Heart left ventricle (tissue), 16 donors: ENCODE measurements at regions not wholly inside any gene's neighbourhood (a gene's known extent, or its start where the extent isn't known, plus 50 kb on each side); places are given as distances from the start of the nearest gene placed in this dataset.

Experiments
- ATAC-seq, 4 donors: fragments of 200-7000 bp; cut with Tn5 transposase; one replicate each; pipeline ENCODE4 v1.9.1; 2020 to 2022; ENCODE audit warnings: moderate library complexity in 4 of 4, mild to moderate bottlenecking in 3 of 4, moderate number of reproducible peaks in 1 of 4
- DNase-seq, 5 donors: peaks; one replicate each; pipeline ENCODE4 v3.0.0-alpha.2; 2020
- H3K27ac ChIP-seq, 12 donors: fragments of 200-600 bp; sonication (generic) in 4 of 12; one replicate each; pipeline versions ENCODE4 v1.5.0 to v1.8.0; 2016 to 2022; ENCODE audit warnings: mild to moderate bottlenecking in 2 of 12
- H3K27me3 ChIP-seq, 9 donors: fragments of 200-600 bp; sonication (generic) in 2 of 9; one replicate each; pipeline versions ENCODE4 v1.5.1 to v1.8.0; 2016 to 2022; ENCODE audit warnings: mild to moderate bottlenecking in 3 of 9
- H3K36me3 ChIP-seq, 9 donors: fragments of 200-600 bp; sonication (generic) in 2 of 9; one replicate each; pipeline versions ENCODE4 v1.5.0 to v1.8.0; 2018 to 2022; ENCODE audit warnings: mild to moderate bottlenecking in 2 of 9
- H3K4me1 ChIP-seq, 12 donors: fragments of 200-600 bp; sonication (generic) in 4 of 12; one replicate each; pipeline versions ENCODE4 v1.5.0 to v1.8.0; 2016 to 2022; ENCODE audit warnings: mild to moderate bottlenecking in 3 of 12
- H3K4me3 ChIP-seq, 12 donors: fragments of 200-600 bp; sonication (generic) in 4 of 12; one replicate each; pipeline versions ENCODE4 v1.5.0 to v1.8.0; 2017 to 2022; ENCODE audit warnings: mild to moderate bottlenecking in 9 of 12, moderate library complexity in 4 of 12
- H3K9me3 ChIP-seq, 12 donors: fragments of 200-600 bp; sonication (generic) in 4 of 12; one replicate each; pipeline versions ENCODE4 v1.5.0 to v1.8.0; 2016 to 2022; ENCODE audit warnings: mild to moderate bottlenecking in 1 of 12
- POLR2A ChIP-seq, 2 donors: fragments of 450-650 bp; IDR thresholded peaks; one replicate each; pipeline ENCODE4 v1.6.1; 2017; ENCODE audit warnings: antibody characterized with exemption in 2 of 2, mild to moderate bottlenecking in 2 of 2, moderate library complexity in 2 of 2
- WGBS, 4 donors: extraction: QIAGEN DNeasy Blood & Tissue Kit in 2 of 4; methylation state at CpG; one replicate each; pipeline versions ENCODE4 v1.1.5 to v1.1.7; 2013 to 2018; 5-methylcytosine and 5-hydroxymethylcytosine counted together
- intact Hi-C, 10 donors: fragments of 100-400 bp; cut with DNase I; formaldehyde crosslinking; loops; one replicate each; pipeline versions ENCODE4 v1.11.1 to v1.14.2; 2022
- TF ChIP-seq, protein P1 (sequence below), 12 donors: fragments of 200-600 bp; sonication (generic) in 4 of 12; IDR thresholded peaks; one replicate each; pipeline versions ENCODE4 v1.5.0 to v1.8.0; 2018 to 2022; ENCODE audit warnings: antibody characterized with exemption in 12 of 12, mild to moderate bottlenecking in 5 of 12
- donor health status: ischemic (EF 13 %, LVEDD 7.1; RV severe dilation, severe dysfunction).
- donor health status: healthy with polysubstance abuse.
- donor health status: DM: no; HTN: yes; CAD: no.
- donor health status: DM: no; HTN: no; CAD: no.
- donor health status: ischemic (EF 25% LVEDD 6.9; RV normal size, moderate dysfunction).
- donor health status: ischemic (EF 25% LVEDD 5.7; RV mildly dilated, moderate dysfunction).
- donor health status: healthy.
- donor health status: DM: yes; HTN: yes; CAD: no.
- donor health status: ischemic (EF 35%, LVEDD 5.7; RV mildly dilated, moderate dysfunction).
- donor health status: nonischemic (EF 11% LVEDD 7.7; RV severe dilation, severe dysfunction).
- donor health status: DM: yes; HTN: yes; CAD: no.
- donor health status: PGD.
- donor health status: ischemic (EF 29% LVEDD 5.4; RV normal size, mild dysfunction).
- donor health status: nonischemic (EF 23%, LVEDD 6.1; RV moderate dilation, normal function).

GRCh38 chr1:79822053-79822452 is 815.5 kb upstream of the ADGRL4 start:
- WGBS, 4 donors, result 88 to 94% (median 90%) methylated on average over 11 of the region's 11 CpGs
- no peaks in the 10 kb centered on the region for H3K4me1 ChIP-seq
- intact Hi-C loops, result no loop called here
- H3K27me3 ChIP-seq, result no peaks in the 10 kb centered on the region
- H3K4me3 ChIP-seq, result no peak overlapping the region
- DNase-seq (no peak), ATAC-seq (no peak)
- TF ChIP-seq, protein P1, sequence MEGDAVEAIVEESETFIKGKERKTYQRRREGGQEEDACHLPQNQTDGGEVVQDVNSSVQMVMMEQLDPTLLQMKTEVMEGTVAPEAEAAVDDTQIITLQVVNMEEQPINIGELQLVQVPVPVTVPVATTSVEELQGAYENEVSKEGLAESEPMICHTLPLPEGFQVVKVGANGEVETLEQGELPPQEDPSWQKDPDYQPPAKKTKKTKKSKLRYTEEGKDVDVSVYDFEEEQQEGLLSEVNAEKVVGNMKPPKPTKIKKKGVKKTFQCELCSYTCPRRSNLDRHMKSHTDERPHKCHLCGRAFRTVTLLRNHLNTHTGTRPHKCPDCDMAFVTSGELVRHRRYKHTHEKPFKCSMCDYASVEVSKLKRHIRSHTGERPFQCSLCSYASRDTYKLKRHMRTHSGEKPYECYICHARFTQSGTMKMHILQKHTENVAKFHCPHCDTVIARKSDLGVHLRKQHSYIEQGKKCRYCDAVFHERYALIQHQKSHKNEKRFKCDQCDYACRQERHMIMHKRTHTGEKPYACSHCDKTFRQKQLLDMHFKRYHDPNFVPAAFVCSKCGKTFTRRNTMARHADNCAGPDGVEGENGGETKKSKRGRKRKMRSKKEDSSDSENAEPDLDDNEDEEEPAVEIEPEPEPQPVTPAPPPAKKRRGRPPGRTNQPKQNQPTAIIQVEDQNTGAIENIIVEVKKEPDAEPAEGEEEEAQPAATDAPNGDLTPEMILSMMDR (IDR thresholded peaks at IDR 0.05), result no peak
- no peak for TF ChIP-seq POLR2A (IDR thresholded peaks at IDR 0.05)
- H3K9me3 ChIP-seq, result no peaks in the 10 kb centered on the region
- H3K27ac ChIP-seq, result no peak overlapping the region
- H3K36me3 ChIP-seq, result no peaks in the 10 kb centered on the region

DNA sequence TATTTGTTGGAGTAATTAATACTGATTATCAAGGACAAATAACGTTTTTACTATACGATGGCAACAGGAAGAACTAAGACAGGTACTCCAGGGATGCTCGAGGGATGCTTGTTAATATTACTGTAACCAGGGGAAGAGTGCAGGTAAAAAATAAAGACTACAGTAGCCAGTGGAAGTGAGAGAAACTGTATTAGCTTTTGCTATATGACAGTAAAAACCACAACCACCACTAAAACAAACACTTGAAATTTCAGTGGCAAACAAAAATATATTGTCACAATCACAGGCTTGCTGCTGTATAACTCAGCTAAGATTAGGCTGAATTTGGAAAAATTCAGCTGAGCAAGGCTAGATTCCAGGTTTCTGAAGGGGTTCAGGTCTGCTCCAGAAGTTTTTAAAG is 812.6 kb upstream of the ADGRL4 start:
- 82 to 90% (median 86%) methylated on average over 3 of the region's 3 CpGs for WGBS, 4 donors

GRCh38 chr1:79817031-79817560 is 810.6 kb upstream of the ADGRL4 start:
- 59 to 81% (median 65%) methylated on average over 4 of the region's 4 CpGs for WGBS, 4 donors
- no peaks in the 10 kb centered on the region for H3K27me3 ChIP-seq
- H3K4me3 ChIP-seq, result no peak overlapping the region
- ATAC-seq (no peak), DNase-seq (no peak)
- TF ChIP-seq, protein P1 (IDR thresholded peaks at IDR 0.05), result no peak
- no peak for TF ChIP-seq POLR2A (IDR thresholded peaks at IDR 0.05)
- no peaks in the 10 kb centered on the region for H3K36me3 ChIP-seq
- H3K9me3 ChIP-seq, result no peaks in the 10 kb centered on the region
- intact Hi-C loops, result no loop called here
- H3K27ac ChIP-seq, result no peak overlapping the region
- H3K4me1 ChIP-seq, result no peaks in the 10 kb centered on the region

More for the DNA sequence above, 812.6 kb upstream of the ADGRL4 start:
- TF ChIP-seq, protein P1 (IDR thresholded peaks at IDR 0.05), result no peak
- no peak for TF ChIP-seq POLR2A (IDR thresholded peaks at IDR 0.05)
- Histone ChIP-seq H3K27ac (no peak overlapping the region), H3K36me3 (no peaks in the 10 kb centered on the region), H3K4me1 (no peaks in the 10 kb centered on the region), H3K27me3 (no peaks in the 10 kb centered on the region), H3K9me3 (no peaks in the 10 kb centered on the region), H3K4me3 (no peak overlapping the region)
- no peak for ATAC-seq
- no peak for DNase-seq
- intact Hi-C loops, result no loop called here

- no peaks in the 10 kb centered on the region for H3K4me1 ChIP-seq
- no peak for TF ChIP-seq POLR2A (IDR thresholded peaks at IDR 0.05)
- TF ChIP-seq, protein P1 (IDR thresholded peaks at IDR 0.05), result no peak
- ATAC-seq (no peak), DNase-seq (no peak)
- WGBS, 4 donors, result 72 to 82% (median 74%) methylated on average over 3 of the region's 3 CpGs
- no peaks in the 10 kb centered on the region for H3K9me3 ChIP-seq
- intact Hi-C loops, result no loop called here
- H3K36me3 ChIP-seq, result no peaks in the 10 kb centered on the region
- H3K4me3 ChIP-seq, result no peak overlapping the region
- no peak overlapping the region for H3K27ac ChIP-seq
- no peaks in the 10 kb centered on the region for H3K27me3 ChIP-seq
Observed at GRCh38 chr1:79815115-79815514, 808.6 kb upstream of the ADGRL4 start.
